ENCODE measurements at regions not wholly inside any gene's neighbourhood (a gene's known extent, or its start where the extent isn't known, plus 50 kb on each side); places are given as distances from the start of the nearest gene placed in this dataset.

- no peak for DNase-seq (ENCODE audit: low spot score)
These were observed 165.2 kb downstream of the UBE2E3 start for GRCh38 chr2:181145645-181146044.

GRCh38 chr2:181146171-181146570 lies 165.8 kb downstream of the UBE2E3 start:
- intact Hi-C loops (cut with DNase I) = no loop called here
- DNase-seq (ENCODE audit: low spot score) = no peak

More at GRCh38 chr2:181145645-181146044, 165.2 kb downstream of the UBE2E3 start:
- intact Hi-C loops (cut with DNase I) = no loop called here

GRCh38 chr2:181149056-181149455 lies 168.7 kb downstream of the UBE2E3 start:
- DNase-seq (ENCODE audit: low spot score) = no peak
- intact Hi-C loops (cut with DNase I) = no loop called here

- intact Hi-C loops (cut with DNase I) = no loop called here
These were observed 171.8 kb downstream of the UBE2E3 start for GRCh38 chr2:181152226-181152625.

GRCh38 chr2:181152701-181153100 lies 172.3 kb downstream of the UBE2E3 start:
- no peak for DNase-seq (ENCODE audit: low spot score)
- intact Hi-C loops (cut with DNase I) = no loop called here

More at GRCh38 chr2:181152226-181152625, 171.8 kb downstream of the UBE2E3 start:
- no peak for DNase-seq (ENCODE audit: low spot score)

- no peak for DNase-seq (ENCODE audit: low spot score)
- intact Hi-C loops (cut with DNase I) = no loop called here
These were observed 173.5 kb downstream of the UBE2E3 start for GRCh38 chr2:181153886-181154285.

GRCh38 chr2:181157326-181157725 lies 176.9 kb downstream of the UBE2E3 start:
- intact Hi-C loops (cut with DNase I) = no loop called here
- DNase-seq (ENCODE audit: low spot score) = no peak

GRCh38 chr2:181158427-181158826 lies 178.0 kb downstream of the UBE2E3 start:
- DNase-seq (ENCODE audit: low spot score) = no peak
- intact Hi-C loops (cut with DNase I) = no loop called here

- no peak for DNase-seq (ENCODE audit: low spot score)
- intact Hi-C loops (cut with DNase I) = no loop called here
These were observed 181.2 kb downstream of the UBE2E3 start for GRCh38 chr2:181161615-181162014.

GRCh38 chr2:181163139-181163538 lies 182.7 kb downstream of the UBE2E3 start:
- intact Hi-C loops (cut with DNase I) = no loop called here
- no peak for DNase-seq (ENCODE audit: low spot score)

- DNase-seq (ENCODE audit: low spot score) = no peak
- intact Hi-C loops (cut with DNase I) = no loop called here
These were observed 183.3 kb downstream of the UBE2E3 start for GRCh38 chr2:181163691-181164090.

- intact Hi-C loops (cut with DNase I) = no loop called here
- DNase-seq (ENCODE audit: low spot score) = no peak
These were observed 184.3 kb downstream of the UBE2E3 start for GRCh38 chr2:181164699-181165098.

GRCh38 chr2:181165199-181165868 lies 184.9 kb downstream of the UBE2E3 start:
- no peak for DNase-seq (ENCODE audit: low spot score)
- intact Hi-C loops (cut with DNase I) = no loop called here

GRCh38 chr2:181169503-181169902 lies 189.1 kb downstream of the UBE2E3 start:
- DNase-seq (ENCODE audit: low spot score) = no peak
- intact Hi-C loops (cut with DNase I) = no loop called here

- intact Hi-C loops (cut with DNase I) = no loop called here
- DNase-seq (ENCODE audit: low spot score) = no peak
These were observed 189.9 kb downstream of the UBE2E3 start for GRCh38 chr2:181170256-181170655.

- DNase-seq (ENCODE audit: low spot score) = no peak
- intact Hi-C loops (cut with DNase I) = no loop called here
These were observed 192.3 kb downstream of the UBE2E3 start for GRCh38 chr2:181172676-181173075.

GRCh38 chr2:181174611-181175580 lies 194.5 kb downstream of the UBE2E3 start:
- DNase-seq (ENCODE audit: low spot score) = no peak
- intact Hi-C loops (cut with DNase I) = no loop called here

GRCh38 chr2:181176540-181176939 lies 196.1 kb downstream of the UBE2E3 start:
- intact Hi-C loops (cut with DNase I) = no loop called here
- DNase-seq (ENCODE audit: low spot score) = no peak

- intact Hi-C loops (cut with DNase I) = no loop called here
- no peak for DNase-seq (ENCODE audit: low spot score)
These were observed 197.0 kb downstream of the UBE2E3 start for GRCh38 chr2:181177376-181177775.

GRCh38 chr2:181178130-181178529 lies 197.7 kb downstream of the UBE2E3 start:
- DNase-seq (ENCODE audit: low spot score) = no peak
- intact Hi-C loops (cut with DNase I) = no loop called here

All from cardiac septum (tissue), 1 donor.